ENCODE measurements at regions not wholly inside any gene's neighbourhood (a gene's known extent, or its start where the extent isn't known, plus 50 kb on each side); places are given as distances from the start of the nearest gene placed in this dataset.
"Not testable (repeated sequence)": the region's sequence is repeated elsewhere in the genome, so short reads cannot be mapped to it uniquely, and the experiment has no call there.

- DNase-seq (ENCODE audit: extremely low read depth, low read depth, low spot score) = no peak
These were observed 117.7 kb upstream of the CDYL start for GRCh38 chr6:4658486-4658885.

- DNase-seq (ENCODE audit: extremely low read depth, low read depth, low spot score) = no peak
These were observed 120.1 kb upstream of the CDYL start for GRCh38 chr6:4656106-4656505.

- no peak for DNase-seq (ENCODE audit: extremely low read depth, low read depth, low spot score)
These were observed 120.8 kb upstream of the CDYL start for GRCh38 chr6:4655196-4656025.

GRCh38 chr6:4653141-4653540 lies 123.1 kb upstream of the CDYL start:
- no peak for DNase-seq (ENCODE audit: extremely low read depth, low read depth, low spot score)

- no peak for DNase-seq (ENCODE audit: extremely low read depth, low read depth, low spot score)
These were observed 124.3 kb upstream of the CDYL start for GRCh38 chr6:4651831-4652467.

- peak; percentile 62 for DNase-seq (ENCODE audit: extremely low read depth, low read depth, low spot score)
These were observed 126.5 kb upstream of the CDYL start for GRCh38 chr6:4649728-4650127.

- DNase-seq (ENCODE audit: extremely low read depth, low read depth, low spot score) = no peak
These were observed 128.5 kb upstream of the CDYL start for GRCh38 chr6:4647414-4648365.

GRCh38 chr6:4645713-4646360 lies 130.4 kb upstream of the CDYL start:
- DNase-seq (ENCODE audit: extremely low read depth, low read depth, low spot score) = no peak

GRCh38 chr6:4644996-4645395 lies 131.2 kb upstream of the CDYL start:
- DNase-seq (ENCODE audit: extremely low read depth, low read depth, low spot score) = no peak

GRCh38 chr6:4641461-4641860 lies 134.7 kb upstream of the CDYL start:
- DNase-seq (ENCODE audit: extremely low read depth, low read depth, low spot score) = no peak

- DNase-seq (ENCODE audit: extremely low read depth, low read depth, low spot score) = peak; percentile 81
These were observed 136.1 kb upstream of the CDYL start for GRCh38 chr6:4640139-4640538.

- DNase-seq (ENCODE audit: extremely low read depth, low read depth, low spot score) = no peak
These were observed 137.6 kb upstream of the CDYL start for GRCh38 chr6:4638641-4639040.

- peak; percentile 70 for DNase-seq (ENCODE audit: extremely low read depth, low read depth, low spot score)
These were observed 138.3 kb upstream of the CDYL start for GRCh38 chr6:4637691-4638433.

- DNase-seq (ENCODE audit: extremely low read depth, low read depth, low spot score) = no peak
These were observed 139.4 kb upstream of the CDYL start for GRCh38 chr6:4636881-4637224.

GRCh38 chr6:4636191-4636880 lies 139.9 kb upstream of the CDYL start:
- DNase-seq (ENCODE audit: extremely low read depth, low read depth, low spot score) = no peak

GRCh38 chr6:4635666-4636065 lies 140.5 kb upstream of the CDYL start:
- no peak for DNase-seq (ENCODE audit: extremely low read depth, low read depth, low spot score)

GRCh38 chr6:4632421-4632820 lies 143.8 kb upstream of the CDYL start:
- no peak for DNase-seq (ENCODE audit: extremely low read depth, low read depth, low spot score)

GRCh38 chr6:4629789-4630188 lies 146.4 kb upstream of the CDYL start:
- DNase-seq (ENCODE audit: extremely low read depth, low read depth, low spot score) = not testable (repeated sequence)

GRCh38 chr6:4625557-4625956 lies 150.6 kb upstream of the CDYL start:
- DNase-seq (ENCODE audit: extremely low read depth, low read depth, low spot score) = no peak

GRCh38 chr6:4624726-4625125 lies 151.5 kb upstream of the CDYL start:
- no peak for DNase-seq (ENCODE audit: extremely low read depth, low read depth, low spot score)

Measured in glomerular endothelial cell (primary cell).